Suprapubic skin (tissue), 4 donors: ENCODE measurements at regions not wholly inside any gene's neighbourhood (a gene's known extent, or its start where the extent isn't known, plus 50 kb on each side); places are given as distances from the start of the nearest gene placed in this dataset.

Source experiments
- DNase-seq, 2 donors: peaks; one replicate each; pipeline ENCODE4 v3.0.0-alpha.2; 2019; ENCODE audit warnings: low spot score in 2 of 2
- H3K27ac ChIP-seq: fragments of 200-600 bp; sonication (generic); one replicate; pipeline ENCODE4 v1.5.1; 2019
- H3K27me3 ChIP-seq: fragments of 200-600 bp; sonication (generic); one replicate; pipeline ENCODE4 v1.5.1; 2019
- H3K36me3 ChIP-seq: fragments of 200-600 bp; sonication (generic); one replicate; pipeline ENCODE4 v1.5.1; 2019
- H3K4me1 ChIP-seq: fragments of 200-600 bp; sonication (generic); one replicate; pipeline ENCODE4 v1.5.1; 2019
- H3K4me3 ChIP-seq: fragments of 200-600 bp; sonication (generic); one replicate; pipeline ENCODE4 v1.5.1; 2019; ENCODE audit warnings: mild to moderate bottlenecking
- H3K9me3 ChIP-seq: fragments of 200-600 bp; sonication (generic); one replicate; pipeline ENCODE4 v1.5.1; 2019
- CTCF ChIP-seq, 2 donors: fragments of 200-600 bp in 1 of 2; fragments of 450-650 bp in 1 of 2; sonication (generic) in 1 of 2; IDR thresholded peaks; one replicate each; pipeline ENCODE4 v1.5.1; 2016 to 2019; ENCODE audit warnings: antibody characterized with exemption in 2 of 2, mild to moderate bottlenecking in 1 of 2, moderate library complexity in 1 of 2
- EP300 ChIP-seq: sonication (generic); formaldehyde crosslinking; IDR thresholded peaks from one replicate; pipeline ENCODE4 v1.6.1; 2017; ENCODE audit warnings: antibody characterized with exemption
- POLR2A ChIP-seq, 2 donors: fragments of 450-650 bp; IDR thresholded peaks; one replicate each; pipeline ENCODE4 v1.6.1; 2017; ENCODE audit warnings: antibody characterized with exemption in 2 of 2, mild to moderate bottlenecking in 2 of 2, moderate library complexity in 2 of 2
- POLR2AphosphoS5 ChIP-seq, 3 donors: sonication (generic); formaldehyde crosslinking; IDR thresholded peaks; one replicate each; pipeline ENCODE4 v1.6.1; 2017; ENCODE audit warnings: antibody characterized with exemption in 3 of 3
- WGBS: methylation state at CpG from one replicate; pipeline ENCODE4 v1.1.5; 2018; 5-methylcytosine and 5-hydroxymethylcytosine counted together

GRCh38 chr6:88490195-88490907 is 324.2 kb upstream of the CNR1 start:
- no peak overlapping the region for H3K27ac ChIP-seq

GRCh38 chr6:88483424-88483823 is 317.3 kb upstream of the CNR1 start:
- DNase-seq, result no peak
- TF ChIP-seq CTCF (IDR thresholded peaks at IDR 0.05) (no peak), POLR2A (IDR thresholded peaks at IDR 0.05) (no peak), POLR2AphosphoS5 (IDR thresholded peaks at IDR 0.05) (no peak), EP300 (no peak)
- Histone ChIP-seq H3K4me3 (no peak overlapping the region), H3K27ac (no peak overlapping the region), H3K4me1 (no peaks in the 10 kb centered on the region), H3K9me3 (no peaks in the 10 kb centered on the region), H3K27me3 (no peaks in the 10 kb centered on the region), H3K36me3 (no peaks in the 10 kb centered on the region)
- 83% methylated on average over 2 of the region's 2 CpGs for WGBS

More at GRCh38 chr6:88490195-88490907, 324.2 kb upstream of the CNR1 start:
- Histone ChIP-seq H3K4me1 (no peaks in the 10 kb centered on the region), H3K4me3 (no peak overlapping the region), H3K27me3 (no peaks in the 10 kb centered on the region), H3K9me3 (no peaks in the 10 kb centered on the region), H3K36me3 (no peaks in the 10 kb centered on the region)
- 75% methylated on average over 6 of the region's 6 CpGs for WGBS
- DNase-seq, result no peak
- TF ChIP-seq EP300 (no peak), CTCF (IDR thresholded peaks at IDR 0.05) (no peak), POLR2A (IDR thresholded peaks at IDR 0.05) (no peak), POLR2AphosphoS5 (IDR thresholded peaks at IDR 0.05) (no peak)

DNA sequence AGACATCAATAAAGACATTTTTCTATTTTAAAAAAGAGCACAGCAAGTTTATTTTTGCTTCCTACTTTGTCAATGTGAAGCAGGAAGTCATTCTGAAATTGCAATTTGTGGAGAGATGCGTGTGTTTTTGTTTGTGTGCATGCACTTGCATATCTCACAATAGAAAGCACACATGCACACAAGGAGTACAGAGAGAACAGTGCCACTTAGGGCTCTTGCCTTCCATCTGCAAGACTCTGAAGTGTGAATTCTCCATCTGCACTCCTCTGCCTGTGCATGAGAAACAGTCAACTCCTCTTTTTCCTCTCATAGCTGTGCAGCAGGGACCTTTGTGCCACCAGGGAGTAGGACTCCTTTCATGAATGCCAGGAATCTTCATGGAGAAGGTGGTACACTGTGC is 316.3 kb upstream of the CNR1 start:
- Histone ChIP-seq H3K27me3 (no peaks in the 10 kb centered on the region), H3K27ac (no peak overlapping the region), H3K4me3 (no peak overlapping the region), H3K4me1 (no peaks in the 10 kb centered on the region), H3K9me3 (no peaks in the 10 kb centered on the region), H3K36me3 (no peaks in the 10 kb centered on the region)
- 73% methylated on average over 1 of the region's 1 CpG for WGBS
- TF ChIP-seq POLR2A (IDR thresholded peaks at IDR 0.05) (no peak), POLR2AphosphoS5 (IDR thresholded peaks at IDR 0.05) (no peak), CTCF (IDR thresholded peaks at IDR 0.05) (no peak)
- DNase-seq, result no peak

DNA sequence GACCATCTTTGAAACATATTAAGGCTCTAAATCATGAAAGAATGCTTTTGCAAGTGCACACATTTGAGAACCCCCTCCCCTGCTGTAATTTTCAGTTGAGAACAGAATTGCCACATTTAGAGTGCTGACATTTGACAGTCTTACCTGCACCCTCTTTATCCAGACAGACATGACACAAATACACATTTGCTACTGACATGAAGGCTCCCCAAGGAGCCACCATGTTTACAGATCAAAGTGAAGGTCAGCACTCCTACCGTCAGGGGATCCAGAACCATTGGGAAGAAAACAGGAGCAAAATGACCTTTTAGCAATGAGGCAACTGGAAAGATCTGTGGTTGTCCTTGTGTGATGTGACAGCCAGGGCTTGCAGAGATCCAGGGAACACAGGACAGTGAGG is 315.4 kb upstream of the CNR1 start:
- Histone ChIP-seq H3K27ac (no peak overlapping the region), H3K9me3 (no peaks in the 10 kb centered on the region), H3K27me3 (no peaks in the 10 kb centered on the region), H3K4me3 (no peak overlapping the region), H3K36me3 (no peaks in the 10 kb centered on the region), H3K4me1 (no peaks in the 10 kb centered on the region)
- no peak for DNase-seq
- no peak for TF ChIP-seq POLR2A (IDR thresholded peaks at IDR 0.05)
- TF ChIP-seq EP300, result no peak
- no peak for TF ChIP-seq CTCF (IDR thresholded peaks at IDR 0.05)
- TF ChIP-seq POLR2AphosphoS5 (IDR thresholded peaks at IDR 0.05), result no peak
- 69% methylated on average over 1 of the region's 1 CpG for WGBS

DNA sequence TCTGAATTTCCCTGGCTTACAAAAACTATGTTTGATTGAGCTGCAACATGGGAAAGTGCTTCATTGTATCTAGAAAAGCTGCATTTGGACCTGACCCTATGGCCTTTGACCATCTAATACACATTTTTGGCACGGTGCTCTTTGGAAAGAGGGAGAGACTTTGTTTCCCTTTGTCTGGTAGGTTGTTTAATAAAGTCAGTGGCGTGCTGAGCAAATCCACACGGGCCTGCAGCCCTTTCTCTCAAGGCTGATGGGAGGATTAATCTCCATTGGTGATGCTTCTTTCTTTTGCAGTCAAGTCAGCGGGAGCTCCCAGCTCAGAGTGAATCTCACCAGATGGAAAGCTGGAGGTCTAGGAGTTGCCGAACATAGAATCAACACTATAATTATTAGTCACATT is 314.7 kb upstream of the CNR1 start:
- TF ChIP-seq POLR2AphosphoS5 (IDR thresholded peaks at IDR 0.05) (no peak), CTCF (IDR thresholded peaks at IDR 0.05) (no peak), POLR2A (IDR thresholded peaks at IDR 0.05) (no peak), EP300 (no peak)
- Histone ChIP-seq H3K36me3 (no peaks in the 10 kb centered on the region), H3K4me3 (no peak overlapping the region), H3K4me1 (no peaks in the 10 kb centered on the region), H3K27me3 (no peaks in the 10 kb centered on the region), H3K27ac (no peak overlapping the region), H3K9me3 (no peaks in the 10 kb centered on the region)
- 93% methylated on average over 5 of the region's 5 CpGs for WGBS
- no peak for DNase-seq
